Upper lobe of left lung (tissue), 6 donors: ENCODE measurements at regions not wholly inside any gene's neighbourhood (a gene's known extent, or its start where the extent isn't known, plus 50 kb on each side); places are given as distances from the start of the nearest gene placed in this dataset.

Source experiments
- ATAC-seq, 2 donors: fragments of 200-7000 bp; cut with Tn5 transposase; one replicate each; pipeline ENCODE4 v1.9.1; 2022; ENCODE audit warnings: mild to moderate bottlenecking in 2 of 2, moderate library complexity in 2 of 2; ENCODE audit not compliant: low FRiP score in 2 of 2
- DNase-seq, 2 donors: peaks; one replicate each; pipeline ENCODE4 v3.0.0-alpha.2; 2019 to 2020
- H3K27ac ChIP-seq, 4 donors: fragments of 200-600 bp; sonication (generic); one replicate each; pipeline ENCODE4 v1.5.1; 2016 to 2019
- H3K27me3 ChIP-seq, 4 donors: fragments of 200-600 bp; sonication (generic); one replicate each; pipeline ENCODE4 v1.5.1; 2017 to 2019
- H3K36me3 ChIP-seq, 4 donors: fragments of 200-600 bp; sonication (generic); one replicate each; pipeline ENCODE4 v1.5.1; 2016 to 2019
- H3K4me1 ChIP-seq, 4 donors: fragments of 200-600 bp; sonication (generic); one replicate each; pipeline ENCODE4 v1.5.1; 2018 to 2019
- H3K4me3 ChIP-seq, 4 donors: fragments of 200-600 bp; sonication (generic); one replicate each; pipeline ENCODE4 v1.5.1; 2017 to 2019; ENCODE audit warnings: mild to moderate bottlenecking in 2 of 4, moderate library complexity in 1 of 4
- H3K9me3 ChIP-seq, 4 donors: fragments of 200-600 bp; sonication (generic); one replicate each; pipeline ENCODE4 v1.5.1; 2018 to 2019
- EP300 ChIP-seq, 4 donors: sonication (generic); formaldehyde crosslinking; IDR thresholded peaks; one replicate each; pipeline ENCODE4 v1.5.1; 2017; ENCODE audit warnings: antibody characterized with exemption in 4 of 4, control low read depth in 2 of 4
- POLR2A ChIP-seq, 4 donors: fragments of 450-650 bp; IDR thresholded peaks; one replicate each; pipeline ENCODE4 v1.5.1; 2016 to 2017; ENCODE audit warnings: antibody characterized with exemption in 4 of 4, mild to moderate bottlenecking in 2 of 4
- POLR2AphosphoS5 ChIP-seq, 2 donors: sonication (generic); formaldehyde crosslinking; IDR thresholded peaks; one replicate each; pipeline ENCODE4 v1.5.1; 2017; ENCODE audit warnings: antibody characterized with exemption in 2 of 2
- WGBS, 2 donors: methylation state at CpG; one replicate each; pipeline ENCODE4 v1.1.5; 2017 to 2018; 5-methylcytosine and 5-hydroxymethylcytosine counted together
- TF ChIP-seq, protein P1 (sequence below), 6 experiments: fragments of 450-650 bp in 4 of 6; fragments of 200-600 bp in 2 of 6; sonication (generic) in 2 of 6; IDR thresholded peaks; one replicate each; pipeline ENCODE4 v1.5.1; 2016 to 2019; ENCODE audit warnings: antibody characterized with exemption in 6 of 6
- donor health status: DM: no; HTN: no; CAD: no; lungs with moderate emphysema.
- donor health status: DM: no; HTN: yes; CAD: no; lungs with severe emphysema.

DNA sequence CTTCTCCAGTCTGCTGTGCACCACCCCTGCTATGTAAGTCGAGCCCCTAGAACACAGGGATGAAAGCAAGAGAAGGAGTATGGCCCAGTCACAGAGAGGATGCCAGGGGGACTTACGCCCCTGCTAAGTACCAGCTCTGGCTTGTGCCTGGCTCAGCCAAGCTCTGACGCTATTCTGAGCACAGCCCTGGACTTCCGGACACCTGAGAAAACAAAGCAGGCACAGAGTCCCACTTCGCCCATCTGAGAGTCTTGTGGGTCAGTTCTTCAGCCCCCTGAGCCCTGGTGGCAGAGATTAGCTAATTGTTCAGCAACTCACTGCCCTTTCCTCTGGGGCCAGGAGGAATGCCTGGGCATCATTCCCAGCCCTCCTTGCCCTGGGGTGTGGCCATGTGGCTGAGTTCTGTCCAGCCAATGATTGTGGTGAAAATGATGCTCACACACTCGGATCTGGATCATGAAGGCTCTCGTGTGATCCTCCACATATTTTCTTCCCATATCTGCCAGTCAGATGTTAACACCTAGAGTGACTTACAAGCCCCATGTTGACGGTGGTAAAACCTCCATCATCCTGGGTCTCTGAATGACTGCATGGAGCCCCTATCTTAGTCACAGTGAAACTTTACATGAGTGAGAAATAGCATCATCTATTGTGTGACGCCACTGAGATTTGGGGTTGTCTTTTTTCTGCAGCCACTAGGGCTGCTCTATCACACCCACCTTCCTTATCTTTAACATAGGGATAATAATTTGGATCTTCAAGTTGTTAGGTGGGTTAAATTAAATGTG lies 105.7 kb downstream of the TPRA1 start:
- 58 to 70% methylated on average over 6 to 7 of the region's 9 CpGs for WGBS, 2 donors
- Histone ChIP-seq H3K4me1 (peaks cover 3 to 14% (median 9%) of the 10 kb centered on the region in 4 donors), H3K4me3 (no peak overlapping the region), H3K9me3 (no peaks in the 10 kb centered on the region), H3K27ac (peak overlapping the region in 1 of 4 donors; percentile 53), H3K36me3 (no peaks in the 10 kb centered on the region), H3K27me3 (no peaks in the 10 kb centered on the region)
- DNase-seq = no peak
- TF ChIP-seq EP300 (IDR thresholded peaks at IDR 0.05) = no peak
- TF ChIP-seq, protein P1, sequence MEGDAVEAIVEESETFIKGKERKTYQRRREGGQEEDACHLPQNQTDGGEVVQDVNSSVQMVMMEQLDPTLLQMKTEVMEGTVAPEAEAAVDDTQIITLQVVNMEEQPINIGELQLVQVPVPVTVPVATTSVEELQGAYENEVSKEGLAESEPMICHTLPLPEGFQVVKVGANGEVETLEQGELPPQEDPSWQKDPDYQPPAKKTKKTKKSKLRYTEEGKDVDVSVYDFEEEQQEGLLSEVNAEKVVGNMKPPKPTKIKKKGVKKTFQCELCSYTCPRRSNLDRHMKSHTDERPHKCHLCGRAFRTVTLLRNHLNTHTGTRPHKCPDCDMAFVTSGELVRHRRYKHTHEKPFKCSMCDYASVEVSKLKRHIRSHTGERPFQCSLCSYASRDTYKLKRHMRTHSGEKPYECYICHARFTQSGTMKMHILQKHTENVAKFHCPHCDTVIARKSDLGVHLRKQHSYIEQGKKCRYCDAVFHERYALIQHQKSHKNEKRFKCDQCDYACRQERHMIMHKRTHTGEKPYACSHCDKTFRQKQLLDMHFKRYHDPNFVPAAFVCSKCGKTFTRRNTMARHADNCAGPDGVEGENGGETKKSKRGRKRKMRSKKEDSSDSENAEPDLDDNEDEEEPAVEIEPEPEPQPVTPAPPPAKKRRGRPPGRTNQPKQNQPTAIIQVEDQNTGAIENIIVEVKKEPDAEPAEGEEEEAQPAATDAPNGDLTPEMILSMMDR (IDR thresholded peaks at IDR 0.05) = no peak
- TF ChIP-seq POLR2A (IDR thresholded peaks at IDR 0.05) = no peak
- no peak for TF ChIP-seq POLR2AphosphoS5 (IDR thresholded peaks at IDR 0.05)
- no peak for ATAC-seq

DNA sequence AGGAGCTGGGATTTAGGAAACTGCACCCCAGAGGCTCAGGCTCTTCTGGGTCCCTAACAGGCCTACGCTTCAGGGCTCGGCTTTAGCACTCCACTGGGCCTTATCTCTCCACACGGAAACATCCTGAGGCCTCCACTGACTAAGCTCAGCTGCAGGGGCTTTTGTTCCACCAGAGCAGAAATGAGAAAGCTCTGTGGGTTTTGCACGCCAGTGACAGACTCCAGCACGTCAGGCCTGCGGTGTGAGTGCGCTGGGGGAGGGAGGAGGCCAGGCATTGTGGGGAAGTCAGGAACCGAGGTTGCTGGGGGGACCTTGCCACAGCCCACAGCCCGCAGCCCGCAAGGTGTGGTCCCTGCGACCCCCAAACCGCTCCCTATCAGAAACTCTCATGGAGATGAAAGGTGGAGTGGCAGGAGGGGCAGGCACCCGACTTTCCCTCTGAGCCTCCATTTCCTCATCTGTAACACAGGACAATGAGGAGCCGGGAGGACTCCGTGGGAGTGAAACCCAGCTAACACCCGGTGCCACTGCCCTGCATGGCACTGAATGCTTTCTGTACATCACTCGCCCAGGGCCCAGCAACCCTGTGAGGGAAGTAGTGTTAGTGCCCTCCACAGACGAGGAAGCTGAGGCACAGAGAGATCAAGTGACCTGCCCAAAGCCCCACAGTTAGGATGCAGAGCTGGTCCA lies 106.5 kb downstream of the TPRA1 start:
- Histone ChIP-seq H3K4me1 (peaks cover 3 to 22% (median 16%) of the 10 kb centered on the region in 4 donors), H3K27ac (peak overlapping the region in 1 of 4 donors; percentile 53), H3K9me3 (no peaks in the 10 kb centered on the region), H3K27me3 (no peaks in the 10 kb centered on the region), H3K4me3 (no peak overlapping the region), H3K36me3 (no peaks in the 10 kb centered on the region)
- TF ChIP-seq EP300 (IDR thresholded peaks at IDR 0.05) (no peak), POLR2A (IDR thresholded peaks at IDR 0.05) (no peak)
- TF ChIP-seq, protein P1 (IDR thresholded peaks at IDR 0.05) = no peak
- 36 to 71% methylated on average over 12 to 18 of the region's 18 CpGs for WGBS, 2 donors
- no peak for DNase-seq
- no peak for ATAC-seq

DNA sequence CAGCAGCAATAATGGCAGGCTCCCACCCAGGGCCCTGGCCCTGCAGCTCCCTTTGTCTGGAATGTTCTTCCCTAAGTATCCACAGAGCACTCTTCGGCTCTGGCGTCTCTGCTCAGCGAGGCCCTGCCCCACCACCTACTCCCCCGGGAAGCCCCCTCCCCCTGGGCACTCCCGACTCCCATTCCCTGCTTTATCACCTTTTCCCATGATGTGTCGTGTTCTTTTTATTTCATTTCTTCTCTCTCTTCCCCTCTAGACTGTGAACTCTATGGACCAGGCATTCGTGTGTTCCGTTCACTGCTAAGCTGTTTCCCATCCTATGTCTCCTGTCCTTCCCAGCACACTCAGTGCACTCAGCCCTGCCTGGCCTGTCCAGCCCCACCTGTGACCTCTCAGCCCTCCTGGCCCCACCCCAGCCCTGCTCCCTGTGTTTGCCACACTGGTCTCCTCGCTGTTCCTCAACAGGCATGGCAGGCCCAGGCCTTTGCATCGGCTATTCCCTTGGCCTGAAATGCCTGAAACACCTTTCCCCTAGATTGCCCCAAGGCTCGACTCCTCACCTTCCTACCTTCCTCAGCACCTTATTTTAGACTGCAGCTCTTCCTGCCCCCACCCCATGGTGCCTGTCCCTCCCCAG lies 107.4 kb downstream of the TPRA1 start:
- Histone ChIP-seq H3K4me1 (peaks cover 3 to 26% (median 17%) of the 10 kb centered on the region in 4 donors), H3K36me3 (no peaks in the 10 kb centered on the region), H3K27ac (no peak overlapping the region), H3K9me3 (no peaks in the 10 kb centered on the region), H3K27me3 (no peaks in the 10 kb centered on the region), H3K4me3 (no peak overlapping the region)
- TF ChIP-seq, protein P1 (IDR thresholded peaks at IDR 0.05) = no peak
- TF ChIP-seq EP300 (IDR thresholded peaks at IDR 0.05) = no peak
- no peak for TF ChIP-seq POLR2A (IDR thresholded peaks at IDR 0.05)
- no peak for TF ChIP-seq POLR2AphosphoS5 (IDR thresholded peaks at IDR 0.05)
- DNase-seq (no peak), ATAC-seq (no peak)
- WGBS, 2 donors = 86 to 91% methylated on average over 11 of the region's 11 CpGs

DNA sequence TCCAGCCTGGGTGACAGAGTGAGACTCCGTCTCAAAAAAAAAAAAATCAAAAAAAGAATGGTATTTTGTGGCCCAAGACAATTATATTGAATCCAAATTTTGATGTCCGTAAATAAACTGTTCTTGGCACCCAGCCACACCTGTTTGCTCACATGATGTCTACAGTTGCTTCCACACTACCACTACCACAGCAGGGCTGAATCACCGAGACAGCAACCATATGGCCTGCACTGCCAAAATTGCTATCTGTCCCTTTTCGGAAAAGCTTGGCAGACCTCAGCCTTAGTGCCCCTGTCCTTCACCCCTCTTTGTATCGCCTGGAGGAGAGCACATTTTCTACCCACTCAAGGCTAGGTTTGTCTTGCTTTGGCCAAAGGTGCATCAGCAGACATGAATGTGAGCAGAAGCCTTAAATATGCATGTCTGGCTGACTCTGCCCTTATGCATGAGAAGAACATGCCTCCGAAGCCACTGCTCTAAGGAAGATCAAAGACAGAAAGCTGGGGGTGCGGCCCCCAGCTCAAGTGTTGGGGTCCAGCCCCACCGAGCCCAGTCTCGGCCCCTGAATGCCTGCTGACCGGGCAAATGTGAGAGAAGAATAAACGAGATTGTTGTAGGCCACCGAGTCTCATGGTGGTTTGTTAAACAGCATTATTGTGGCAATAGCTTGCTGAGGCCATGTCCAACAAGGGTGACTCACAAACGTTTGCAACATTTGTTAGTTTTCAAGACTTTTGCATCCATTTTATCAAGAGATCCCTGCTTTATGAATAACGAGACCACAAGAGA lies 108.1 kb downstream of the TPRA1 start:
- Histone ChIP-seq H3K9me3 (no peaks in the 10 kb centered on the region), H3K27me3 (no peaks in the 10 kb centered on the region), H3K4me3 (no peak overlapping the region), H3K27ac (no peak overlapping the region), H3K4me1 (peaks cover 3 to 26% (median 17%) of the 10 kb centered on the region in 4 donors), H3K36me3 (no peaks in the 10 kb centered on the region)
- ATAC-seq = no peak
- DNase-seq = no peak
- 87 to 89% methylated on average over 14 of the region's 14 CpGs for WGBS, 2 donors
- TF ChIP-seq, protein P1 (IDR thresholded peaks at IDR 0.05) = no peak
- no peak for TF ChIP-seq EP300 (IDR thresholded peaks at IDR 0.05)
- TF ChIP-seq POLR2AphosphoS5 (IDR thresholded peaks at IDR 0.05) = no peak
- TF ChIP-seq POLR2A (IDR thresholded peaks at IDR 0.05) = no peak
